HEK293T (cell line): ENCODE measurements at regions not wholly inside any gene's neighbourhood (a gene's known extent, or its start where the extent isn't known, plus 50 kb on each side); places are given as distances from the start of the nearest gene placed in this dataset.

Experiments
- CTCF ChIA-PET: fragments of 350-600 bp; formaldehyde crosslinking; extraction: SDS; loops from one replicate; lab custom pipeline; 2021; ENCODE audit warnings: antibody characterized with exemption, inconsistent platforms; lab: Yijun Ruan, JAX
- POLR2A ChIA-PET: fragments of 350-600 bp; formaldehyde crosslinking; extraction: SDS; loops from one replicate; lab custom pipeline; 2020; ENCODE audit warnings: antibody characterized with exemption, inconsistent platforms; lab: Yijun Ruan, JAX
- DNase-seq: peaks from one replicate; pipeline ENCODE4 v3.0.0; 2012; ENCODE audit warnings: mixed read lengths; ENCODE audit errors: extremely low spot score
- ARNT ChIP-seq: fragments of 450-650 bp; IDR thresholded peaks from 2 replicates; pipeline ENCODE4 v1.6.1; 2017; ENCODE audit warnings: mild to moderate bottlenecking
- BHLHE40 ChIP-seq: fragments of 450-650 bp; IDR thresholded peaks from 2 replicates; pipeline ENCODE4 v1.6.1; 2016; ENCODE audit warnings: mild to moderate bottlenecking, moderate library complexity, borderline replicate concordance
- CTBP1 ChIP-seq: fragments of 450-650 bp; IDR thresholded peaks from 2 replicates; pipeline ENCODE4 v1.6.1; 2016; ENCODE audit warnings: borderline replicate concordance
- ELF4 ChIP-seq: fragments of 450-650 bp; IDR thresholded peaks from 2 replicates; pipeline ENCODE4 v1.6.1; 2017; ENCODE audit warnings: antibody characterized with exemption
- FOXA1 ChIP-seq: fragments of 450-650 bp; IDR thresholded peaks from 2 replicates; pipeline ENCODE4 v1.6.1; 2016; ENCODE audit warnings: mild to moderate bottlenecking
- FOXK2 ChIP-seq: fragments of 450-650 bp; IDR thresholded peaks from 2 replicates; pipeline ENCODE4 v1.6.1; 2016; ENCODE audit warnings: mild to moderate bottlenecking
- FOXM1 ChIP-seq: fragments of 450-650 bp; IDR thresholded peaks from 2 replicates; pipeline ENCODE4 v1.6.1; 2017; ENCODE audit warnings: mild to moderate bottlenecking, borderline replicate concordance
- HDGF ChIP-seq: fragments of 450-650 bp; IDR thresholded peaks from 2 replicates; pipeline ENCODE4 v1.6.1; 2017; ENCODE audit warnings: antibody characterized with exemption, borderline replicate concordance
- L3MBTL2 ChIP-seq: fragments of 450-650 bp; conservative IDR thresholded peaks from 2 replicates; pipeline ENCODE4 v1.6.1; 2016; ENCODE audit warnings: mild to moderate bottlenecking
- LEF1 ChIP-seq: fragments of 450-650 bp; IDR thresholded peaks from 2 replicates; pipeline ENCODE4 v1.6.1; 2017; ENCODE audit warnings: mild to moderate bottlenecking, borderline replicate concordance
- NFRKB ChIP-seq: fragments of 450-650 bp; IDR thresholded peaks from 2 replicates; pipeline ENCODE4 v1.6.1; 2016; ENCODE audit warnings: mild to moderate bottlenecking, moderate library complexity
- PKNOX1 ChIP-seq: fragments of 450-650 bp; IDR thresholded peaks from 2 replicates; pipeline ENCODE4 v1.6.1; 2016
- SP1 ChIP-seq: fragments of 450-650 bp; IDR thresholded peaks from 2 replicates; pipeline ENCODE4 v1.6.1; 2017
- SUZ12 ChIP-seq: fragments of 450-650 bp; IDR thresholded peaks from 2 replicates; pipeline ENCODE4 v1.6.1; 2016; ENCODE audit warnings: mild to moderate bottlenecking
- TARDBP ChIP-seq: fragments of 450-650 bp; IDR thresholded peaks from 2 replicates; pipeline ENCODE4 v1.6.1; 2016
- ZNF384 ChIP-seq: fragments of 450-650 bp; IDR thresholded peaks from 2 replicates; pipeline ENCODE4 v1.6.1; 2016

- POLR2A ChIA-PET = no interaction called here
- TF ChIP-seq BHLHE40 (no peak), TARDBP (no peak), ELF4 (no peak), PKNOX1 (no peak), FOXK2 (no peak), SUZ12 (no peak), SP1 (no peak), CTBP1 (no peak), HDGF (no peak), FOXA1 (no peak), NFRKB (no peak), ARNT (no peak), L3MBTL2 (no peak), FOXM1 (no peak), LEF1 (no peak), ZNF384 (no peak)
- DNase-seq = no peak
- CTCF ChIA-PET = no interaction called here
These were observed 49.9 kb upstream of the MGMT start for GRCh38 chr10:129416956-129417765.
